ENCODE measurements at regions not wholly inside any gene's neighbourhood (a gene's known extent, or its start where the extent isn't known, plus 50 kb on each side); places are given as distances from the start of the nearest gene placed in this dataset.

DNA sequence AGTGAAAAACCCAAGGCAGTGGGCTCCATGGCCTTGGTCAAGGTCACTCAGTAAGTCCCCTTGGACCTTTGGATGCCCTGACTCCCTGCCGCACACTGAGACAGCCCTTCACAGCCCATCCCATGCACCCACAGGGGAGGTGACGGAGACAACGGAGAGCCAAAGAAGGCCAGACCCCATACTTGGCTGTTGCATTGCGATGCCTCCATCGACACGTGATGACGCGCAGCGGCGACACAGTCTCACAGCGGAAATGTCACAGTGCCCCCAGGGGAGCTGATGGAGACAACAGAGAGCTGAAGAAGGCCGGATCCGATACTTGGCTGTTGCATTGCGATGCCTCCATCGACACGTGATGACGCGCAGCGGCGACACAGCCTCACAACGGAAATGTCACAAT is 282.4 kb downstream of the TEX29 start:
- intact Hi-C loops (cut with DNase I; ENCODE audit: low total_unique reads), result no loop called here
- Histone ChIP-seq H3K27me3 (no peaks in the 10 kb centered on the region), H3K36me3 (no peaks in the 10 kb centered on the region), H3K9me3 (no peaks in the 10 kb centered on the region), H3K4me3 (no peak overlapping the region), H3K4me1 (no peaks in the 10 kb centered on the region), H3K27ac (no peak overlapping the region)
- TF ChIP-seq POLR2A (IDR thresholded peaks at IDR 0.05) (no peak), CTCF (IDR thresholded peaks at IDR 0.05) (no peak)
- DNase-seq, result no peak

DNA sequence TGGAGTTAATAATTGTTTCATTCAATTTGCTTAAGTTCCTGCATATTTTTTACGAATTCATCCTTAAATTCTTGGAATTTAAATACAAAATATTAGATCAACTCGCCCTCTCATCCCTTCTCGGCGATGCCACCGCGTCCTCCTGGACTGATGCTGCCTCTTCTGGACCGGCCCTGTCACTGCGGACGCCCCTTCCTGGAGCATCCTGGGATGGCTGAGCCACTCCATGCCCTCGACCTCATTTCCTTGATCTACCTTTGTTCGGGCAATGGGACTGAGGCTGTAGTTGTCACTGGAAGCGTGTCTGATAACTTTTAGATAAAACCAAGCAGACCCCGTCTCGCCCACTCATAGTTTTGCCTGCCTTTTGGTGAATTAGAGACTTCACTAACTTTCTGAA is 283.7 kb downstream of the TEX29 start:
- intact Hi-C loops (cut with DNase I; ENCODE audit: low total_unique reads), result no loop called here
- TF ChIP-seq CTCF (IDR thresholded peaks at IDR 0.05), result no peak
- Histone ChIP-seq H3K27me3 (no peaks in the 10 kb centered on the region), H3K4me3 (no peak overlapping the region), H3K27ac (no peak overlapping the region), H3K36me3 (no peaks in the 10 kb centered on the region), H3K4me1 (no peaks in the 10 kb centered on the region), H3K9me3 (no peaks in the 10 kb centered on the region)
- no peak for DNase-seq

DNA sequence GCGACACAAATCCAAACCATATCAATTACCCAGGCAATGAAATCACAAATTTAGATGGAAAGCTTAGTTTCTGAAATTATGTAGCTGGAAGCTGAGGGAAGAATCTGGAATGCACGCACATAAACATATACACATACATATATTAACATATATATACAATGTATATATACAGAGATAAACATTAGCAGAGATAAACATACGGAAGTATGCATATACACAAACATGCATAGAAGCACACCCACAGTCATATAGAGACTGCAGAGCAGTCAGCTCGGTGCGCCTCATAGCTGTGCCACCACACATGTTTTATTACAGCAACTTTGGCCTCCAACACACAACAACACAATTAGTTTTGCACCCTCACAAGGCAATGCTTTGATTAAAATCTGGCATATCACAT is 288.1 kb downstream of the TEX29 start:
- Histone ChIP-seq H3K27me3 (no peaks in the 10 kb centered on the region), H3K27ac (no peak overlapping the region), H3K4me3 (no peak overlapping the region), H3K36me3 (no peaks in the 10 kb centered on the region), H3K4me1 (no peaks in the 10 kb centered on the region), H3K9me3 (no peaks in the 10 kb centered on the region)
- intact Hi-C loops (cut with DNase I; ENCODE audit: low total_unique reads), result no loop called here
- DNase-seq, result no peak
- TF ChIP-seq POLR2A (IDR thresholded peaks at IDR 0.05) (no peak), CTCF (IDR thresholded peaks at IDR 0.05) (no peak)

- Histone ChIP-seq H3K4me3 (no peak overlapping the region), H3K27me3 (no peaks in the 10 kb centered on the region), H3K36me3 (no peaks in the 10 kb centered on the region), H3K4me1 (no peaks in the 10 kb centered on the region), H3K9me3 (no peaks in the 10 kb centered on the region), H3K27ac (no peak overlapping the region)
- TF ChIP-seq CTCF (IDR thresholded peaks at IDR 0.05) (no peak), POLR2A (IDR thresholded peaks at IDR 0.05) (no peak)
- intact Hi-C loops (cut with DNase I; ENCODE audit: low total_unique reads), result no loop called here
- no peak for DNase-seq
Observed at GRCh38 chr13:111609631-111610030, 289.2 kb downstream of the TEX29 start.

GRCh38 chr13:111610081-111610480 is 289.6 kb downstream of the TEX29 start:
- no peaks in the 10 kb centered on the region for H3K36me3 ChIP-seq
- H3K4me1 ChIP-seq, result no peaks in the 10 kb centered on the region
- no peak overlapping the region for H3K27ac ChIP-seq
- intact Hi-C loops (cut with DNase I; ENCODE audit: low total_unique reads), result no loop called here
- H3K9me3 ChIP-seq, result no peaks in the 10 kb centered on the region
- no peak overlapping the region for H3K4me3 ChIP-seq
- TF ChIP-seq POLR2A (IDR thresholded peaks at IDR 0.05) (no peak), CTCF (IDR thresholded peaks at IDR 0.05) (no peak)
- no peaks in the 10 kb centered on the region for H3K27me3 ChIP-seq
- DNase-seq, result no peak

All from uterus (tissue), 3 donors.